Keratinocyte (primary cell): ENCODE measurements at regions not wholly inside any gene's neighbourhood (a gene's known extent, or its start where the extent isn't known, plus 50 kb on each side); places are given as distances from the start of the nearest gene placed in this dataset.

ENCODE experiments used
- DNase-seq: peaks from one replicate; pipeline ENCODE4 v3.0.0-alpha.2; 2011; ENCODE audit warnings: low read depth, missing footprints, low spot score
- FAIRE-seq: peaks from 2 replicates; lab custom pipeline; 2011; peaks lifted over from hg19 to GRCh38; lab: Jason Lieb, UNC
- H2AFZ ChIP-seq: 2 replicates; pipeline ENCODE4 v1.6.0; 2012; ENCODE audit warnings: low read length, control low read depth, inconsistent platforms; ENCODE audit not compliant: control insufficient read depth
- H3K27ac ChIP-seq: 2 replicates; pipeline ENCODE4 v1.5.1; 2011; ENCODE audit warnings: low read length; ENCODE audit not compliant: control insufficient read depth, insufficient read depth
- H3K27me3 ChIP-seq: 3 replicates; pipeline ENCODE4 v1.6.0; 2011; ENCODE audit warnings: low read length; ENCODE audit not compliant: control insufficient read depth, insufficient read depth; ENCODE audit errors: extremely low read depth
- H3K36me3 ChIP-seq, 2 experiments: 2 replicates in 1 of 2; 3 replicates in 1 of 2; pipeline ENCODE4 v1.5.1; 2011; ENCODE audit warnings: low read length in 2 of 2, mild to moderate bottlenecking in 1 of 2; ENCODE audit not compliant: control insufficient read depth in 2 of 2, insufficient read depth in 2 of 2; ENCODE audit errors: extremely low read depth in 1 of 2
- H3K4me1 ChIP-seq: 3 replicates; pipeline ENCODE4 v1.5.1; 2011; ENCODE audit warnings: low read length; ENCODE audit not compliant: control insufficient read depth, insufficient read depth; ENCODE audit errors: extremely low read depth
- H3K4me2 ChIP-seq: 3 replicates; pipeline ENCODE4 v1.6.0; 2011; ENCODE audit warnings: low read depth, low read length; ENCODE audit not compliant: control insufficient read depth, insufficient read depth; ENCODE audit errors: extremely low read depth
- H3K4me3 ChIP-seq, 3 experiments: fragments of 200-600 bp in 1 of 3; sonication (generic) in 1 of 3; 2 replicates in 2 of 3; 3 replicates in 1 of 3; pipeline ENCODE4 v1.5.1; 2011 to 2016; ENCODE audit warnings: low read length in 3 of 3, mild to moderate bottlenecking in 3 of 3, control low read depth in 2 of 3, inconsistent platforms in 1 of 3, low read depth in 1 of 3, mixed read lengths in 1 of 3, mixed run types in 1 of 3, moderate library complexity in 1 of 3; ENCODE audit not compliant: control insufficient read depth in 2 of 3, insufficient read depth in 2 of 3; ENCODE audit errors: extremely low read depth in 1 of 3
- H3K79me2 ChIP-seq: 2 replicates; pipeline ENCODE4 v1.6.0; 2012; ENCODE audit warnings: low read length; ENCODE audit not compliant: control insufficient read depth, insufficient read depth
- H3K9ac ChIP-seq: 3 replicates; pipeline ENCODE4 v1.6.0; 2011; ENCODE audit warnings: low read length; ENCODE audit not compliant: control insufficient read depth, insufficient read depth; ENCODE audit errors: extremely low read depth
- H3K9me1 ChIP-seq: 3 replicates; pipeline ENCODE4 v1.6.0; 2011; ENCODE audit warnings: low read length; ENCODE audit not compliant: control insufficient read depth, insufficient read depth; ENCODE audit errors: extremely low read depth
- H3K9me3 ChIP-seq: 2 replicates; pipeline ENCODE4 v1.5.1; 2012; ENCODE audit warnings: low read depth, low read length; ENCODE audit not compliant: control insufficient read depth
- H4K20me1 ChIP-seq: 3 replicates; pipeline ENCODE4 v1.6.0; 2011; ENCODE audit warnings: low read length; ENCODE audit not compliant: control insufficient read depth, insufficient read depth; ENCODE audit errors: extremely low read depth
- CTCF ChIP-seq, 3 experiments: IDR thresholded peaks in 1 of 3; conservative IDR thresholded peaks in 1 of 3; optimal IDR thresholded peaks in 1 of 3; 2 replicates in 2 of 3; 3 replicates in 1 of 3; pipeline versions ENCODE3 to v1.5.1; 2011; ENCODE audit warnings: low read length in 3 of 3, mild to moderate bottlenecking in 3 of 3, moderate library complexity in 2 of 3, control low read depth in 1 of 3, inconsistent platforms in 1 of 3; ENCODE audit not compliant: insufficient read depth in 2 of 3; ENCODE audit errors: extremely low read depth in 1 of 3
- EZH2 ChIP-seq: IDR thresholded peaks from one replicate; pipeline ENCODE4 v1.6.1; 2012; ENCODE audit warnings: inconsistent platforms, mild to moderate bottlenecking, low read length, moderate library complexity
- dilution Hi-C: fragments of 300-500 bp; cut with MboI; formaldehyde crosslinking; loops from one replicate; pipeline ENCODE4 v1.7.0; 2020; ENCODE audit warnings: low sequenced_read_pairs; ENCODE audit not compliant: extremely low pct_ligation_motif_present

DNA sequence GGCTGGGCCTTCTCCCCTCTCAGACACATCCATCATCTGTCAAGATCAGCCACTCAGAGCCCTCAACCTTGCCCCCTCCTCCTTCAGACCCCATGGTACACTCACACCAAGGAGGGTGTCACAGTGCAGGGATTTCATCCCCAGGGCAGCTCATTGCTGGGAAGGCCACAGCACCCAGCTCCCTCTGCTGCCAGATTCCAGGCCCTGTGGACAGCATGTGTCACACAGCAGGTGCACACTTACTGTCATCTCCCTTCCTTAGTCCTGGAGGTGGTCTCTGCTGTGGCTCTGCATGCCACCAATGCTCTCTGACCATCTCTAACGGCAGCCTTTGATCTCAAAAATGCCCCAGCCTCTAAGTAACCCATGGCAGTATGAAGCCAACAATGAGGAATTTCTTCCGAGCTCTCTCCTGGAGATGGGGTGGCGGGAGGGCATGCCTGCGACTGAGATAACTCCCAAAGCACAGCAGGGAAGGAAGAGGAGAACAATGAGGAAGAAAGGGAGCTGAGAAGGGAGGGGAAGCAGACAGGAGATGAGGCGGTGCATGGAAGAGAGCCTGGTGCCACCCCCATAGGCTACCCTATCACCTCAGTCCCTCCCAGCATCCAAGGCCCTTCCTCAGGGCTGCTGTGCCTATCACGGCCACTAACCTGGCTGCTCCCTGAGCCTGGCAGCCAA is 101.0 kb downstream of the SINHCAF start:
- no peak overlapping the region for H3K9ac ChIP-seq
- dilution Hi-C loops, result no loop called here
- TF ChIP-seq EZH2 (no peak), CTCF (optimal IDR thresholded peaks at IDR 0.05 in 1 of 3, IDR thresholded peaks at IDR 0.05 in 1 of 3, conservative IDR thresholded peaks at IDR 0.05 in 1 of 3; ENCODE audit: extremely low read depth in 1 of 3, insufficient read depth in 2 of 3, low read length in 3 of 3) (no peak)
- no peak overlapping the region for H3K4me2 ChIP-seq
- no peaks in the 10 kb centered on the region for H3K36me3 ChIP-seq
- H2AFZ ChIP-seq, result no peak overlapping the region
- peaks cover 5% of the 10 kb centered on the region for H3K4me1 ChIP-seq
- DNase-seq, result no peak
- no peak for FAIRE-seq
- H3K9me3 ChIP-seq, result no peaks in the 10 kb centered on the region
- no peaks in the 10 kb centered on the region for H3K9me1 ChIP-seq
- no peaks in the 10 kb centered on the region for H3K79me2 ChIP-seq
- no peak overlapping the region for H3K27ac ChIP-seq
- no peak overlapping the region for H3K4me3 ChIP-seq
- H3K27me3 ChIP-seq, result peaks cover 6% of the 10 kb centered on the region
- no peaks in the 10 kb centered on the region for H4K20me1 ChIP-seq

- H3K9me3 ChIP-seq, result no peaks in the 10 kb centered on the region
- no peak overlapping the region for H3K9ac ChIP-seq
- H3K36me3 ChIP-seq, result no peaks in the 10 kb centered on the region
- H4K20me1 ChIP-seq, result no peaks in the 10 kb centered on the region
- no peak for FAIRE-seq
- no peaks in the 10 kb centered on the region for H3K79me2 ChIP-seq
- H3K4me2 ChIP-seq, result no peak overlapping the region
- DNase-seq, result no peak
- no peaks in the 10 kb centered on the region for H3K9me1 ChIP-seq
- H3K4me1 ChIP-seq, result peaks cover 6% of the 10 kb centered on the region
- H2AFZ ChIP-seq, result no peak overlapping the region
- no peak for TF ChIP-seq CTCF (optimal IDR thresholded peaks at IDR 0.05 in 1 of 3, IDR thresholded peaks at IDR 0.05 in 1 of 3, conservative IDR thresholded peaks at IDR 0.05 in 1 of 3; ENCODE audit: extremely low read depth in 1 of 3, insufficient read depth in 2 of 3, low read length in 3 of 3)
- no peak for TF ChIP-seq EZH2
- dilution Hi-C loops, result no loop called here
- no peak overlapping the region for H3K4me3 ChIP-seq
- H3K27me3 ChIP-seq, result peaks cover 3% of the 10 kb centered on the region
- no peak overlapping the region for H3K27ac ChIP-seq
These were observed 100.1 kb downstream of the SINHCAF start for GRCh38 chr12:31225656-31226535.
